ENCODE measurements at regions not wholly inside any gene's neighbourhood (a gene's known extent, or its start where the extent isn't known, plus 50 kb on each side); places are given as distances from the start of the nearest gene placed in this dataset.

DNA sequence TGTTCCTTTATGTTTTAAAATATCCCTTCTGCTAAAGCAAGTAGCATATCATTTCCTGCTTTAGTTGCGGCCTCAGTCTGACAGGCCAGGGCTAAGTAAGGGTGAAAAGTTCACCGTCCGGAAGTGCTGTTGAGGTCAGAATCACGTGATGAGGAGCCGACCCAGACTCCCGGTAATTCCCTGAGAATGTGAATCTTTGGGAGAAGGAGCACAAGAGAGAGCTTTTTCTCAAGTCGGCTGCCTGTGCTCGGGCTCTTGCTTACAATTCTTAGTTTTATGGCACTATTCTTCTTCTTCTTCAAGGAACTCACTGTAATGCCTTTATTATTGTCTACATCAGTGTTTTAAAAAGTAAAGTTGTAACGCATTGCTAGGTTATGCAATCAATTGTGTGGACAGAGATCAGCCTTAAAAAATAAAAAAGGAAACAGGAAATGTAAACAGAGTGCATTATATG is 309.3 kb downstream of the PRL start:
- TF ChIP-seq, protein P1, sequence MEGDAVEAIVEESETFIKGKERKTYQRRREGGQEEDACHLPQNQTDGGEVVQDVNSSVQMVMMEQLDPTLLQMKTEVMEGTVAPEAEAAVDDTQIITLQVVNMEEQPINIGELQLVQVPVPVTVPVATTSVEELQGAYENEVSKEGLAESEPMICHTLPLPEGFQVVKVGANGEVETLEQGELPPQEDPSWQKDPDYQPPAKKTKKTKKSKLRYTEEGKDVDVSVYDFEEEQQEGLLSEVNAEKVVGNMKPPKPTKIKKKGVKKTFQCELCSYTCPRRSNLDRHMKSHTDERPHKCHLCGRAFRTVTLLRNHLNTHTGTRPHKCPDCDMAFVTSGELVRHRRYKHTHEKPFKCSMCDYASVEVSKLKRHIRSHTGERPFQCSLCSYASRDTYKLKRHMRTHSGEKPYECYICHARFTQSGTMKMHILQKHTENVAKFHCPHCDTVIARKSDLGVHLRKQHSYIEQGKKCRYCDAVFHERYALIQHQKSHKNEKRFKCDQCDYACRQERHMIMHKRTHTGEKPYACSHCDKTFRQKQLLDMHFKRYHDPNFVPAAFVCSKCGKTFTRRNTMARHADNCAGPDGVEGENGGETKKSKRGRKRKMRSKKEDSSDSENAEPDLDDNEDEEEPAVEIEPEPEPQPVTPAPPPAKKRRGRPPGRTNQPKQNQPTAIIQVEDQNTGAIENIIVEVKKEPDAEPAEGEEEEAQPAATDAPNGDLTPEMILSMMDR (optimal IDR thresholded peaks at IDR 0.05 in 1 of 3, IDR thresholded peaks at IDR 0.05 in 1 of 3, conservative IDR thresholded peaks at IDR 0.05 in 1 of 3; ENCODE audit: extremely low read depth in 1 of 3, insufficient read depth in 2 of 3, low read length in 3 of 3): no peak
- TF ChIP-seq EZH2 (IDR thresholded peaks at IDR 0.05; ENCODE audit: low read length): no peak

All from keratinocyte (primary cell).